ENCODE measurements at regions not wholly inside any gene's neighbourhood (a gene's known extent, or its start where the extent isn't known, plus 50 kb on each side); places are given as distances from the start of the nearest gene placed in this dataset.

- TF ChIP-seq SMAD1 (CRISPR knock-in tag; IDR thresholded peaks at IDR 0.05; ENCODE audit: borderline replicate concordance, low read depth) = no peak
- TF ChIP-seq PHF21A (CRISPR knock-in tag; IDR thresholded peaks at IDR 0.05) = no peak
- no peak for TF ChIP-seq ARID3A (IDR thresholded peaks at IDR 0.05; ENCODE audit: low read depth, low read length)
- no peak for TF ChIP-seq PHF8 (CRISPR knock-in tag; IDR thresholded peaks at IDR 0.05)
- TF ChIP-seq ZNF34 (CRISPR knock-in tag; IDR thresholded peaks at IDR 0.05; ENCODE audit: borderline replicate concordance) = no peak
- TF ChIP-seq ATRX (CRISPR knock-in tag; IDR thresholded peaks at IDR 0.05; ENCODE audit: borderline replicate concordance) = no peak
- no peak for TF ChIP-seq SOX6 (IDR thresholded peaks at IDR 0.05)
- TF ChIP-seq SOX6 (CRISPR knock-in tag; IDR thresholded peaks at IDR 0.05) = no peak
- no peak for TF ChIP-seq RFX5 (IDR thresholded peaks at IDR 0.05; ENCODE audit: low read depth, low read length)
- no peak for TF ChIP-seq EP300 (IDR thresholded peaks at IDR 0.05; ENCODE audit: low read depth in 2 of 2, low read length in 2 of 2)
- no peak for TF ChIP-seq EP300 (CRISPR knock-in tag; IDR thresholded peaks at IDR 0.05; ENCODE audit: borderline replicate concordance)
- no peak for TF ChIP-seq E2F1 (CRISPR knock-in tag; IDR thresholded peaks at IDR 0.05)
- no peak for TF ChIP-seq CREB3 (CRISPR knock-in tag; IDR thresholded peaks at IDR 0.05)
- TF ChIP-seq USF2 (IDR thresholded peaks at IDR 0.05; ENCODE audit: low read depth, low read length) = no peak
- TF ChIP-seq USF2 (CRISPR knock-in tag; IDR thresholded peaks at IDR 0.05; ENCODE audit: borderline replicate concordance) = no peak
- TF ChIP-seq ZNF777 (CRISPR knock-in tag; IDR thresholded peaks at IDR 0.05) = no peak
- TF ChIP-seq FOXO1 (CRISPR knock-in tag; IDR thresholded peaks at IDR 0.05) = no peak
Observed at GRCh38 chr12:63351370-63351769, 200.4 kb upstream of the AVPR1A start.

All from HepG2 (cell line).